Effector memory CD8-positive, alpha-beta T cell (primary cell): ENCODE measurements at regions not wholly inside any gene's neighbourhood (a gene's known extent, or its start where the extent isn't known, plus 50 kb on each side); places are given as distances from the start of the nearest gene placed in this dataset.

Experiments
- ATAC-seq: fragments of 150-1000 bp; cut with Tn5 transposase; replicated peaks from 2 replicates; pipeline ENCODE4 v1.10.0; 2021; ENCODE audit warnings: mild to moderate bottlenecking, moderate library complexity
- DNase-seq, 3 experiments: peaks; one replicate each; pipeline ENCODE4 v3.0.0; 2021
- H3K27ac Mint-ChIP-seq, 2 donors: one replicate each; pipeline ENCODE4 v1.8.0; 2022; ENCODE audit warnings: mild to moderate bottlenecking in 2 of 2, mixed read lengths in 2 of 2, moderate library complexity in 2 of 2
- H3K27me3 Mint-ChIP-seq, 2 donors: one replicate each; pipeline ENCODE4 v1.8.0; 2022; ENCODE audit warnings: mixed read lengths in 2 of 2
- H3K36me3 Mint-ChIP-seq: one replicate; pipeline ENCODE4 v1.8.0; 2022; ENCODE audit warnings: mild to moderate bottlenecking, moderate library complexity, mixed read lengths; ENCODE audit not compliant: insufficient read depth
- H3K4me1 Mint-ChIP-seq, 2 donors: one replicate each; pipeline ENCODE4 v1.8.0; 2022; ENCODE audit warnings: low read depth in 2 of 2, mixed read lengths in 2 of 2
- H3K4me3 Mint-ChIP-seq, 2 donors: one replicate each; pipeline ENCODE4 v1.8.0; 2022; ENCODE audit warnings: mild to moderate bottlenecking in 2 of 2, mixed read lengths in 2 of 2, moderate library complexity in 2 of 2
- H3K9me3 Mint-ChIP-seq, 2 donors: one replicate each; pipeline ENCODE4 v1.8.0; 2022; ENCODE audit warnings: mixed read lengths in 2 of 2

DNA sequence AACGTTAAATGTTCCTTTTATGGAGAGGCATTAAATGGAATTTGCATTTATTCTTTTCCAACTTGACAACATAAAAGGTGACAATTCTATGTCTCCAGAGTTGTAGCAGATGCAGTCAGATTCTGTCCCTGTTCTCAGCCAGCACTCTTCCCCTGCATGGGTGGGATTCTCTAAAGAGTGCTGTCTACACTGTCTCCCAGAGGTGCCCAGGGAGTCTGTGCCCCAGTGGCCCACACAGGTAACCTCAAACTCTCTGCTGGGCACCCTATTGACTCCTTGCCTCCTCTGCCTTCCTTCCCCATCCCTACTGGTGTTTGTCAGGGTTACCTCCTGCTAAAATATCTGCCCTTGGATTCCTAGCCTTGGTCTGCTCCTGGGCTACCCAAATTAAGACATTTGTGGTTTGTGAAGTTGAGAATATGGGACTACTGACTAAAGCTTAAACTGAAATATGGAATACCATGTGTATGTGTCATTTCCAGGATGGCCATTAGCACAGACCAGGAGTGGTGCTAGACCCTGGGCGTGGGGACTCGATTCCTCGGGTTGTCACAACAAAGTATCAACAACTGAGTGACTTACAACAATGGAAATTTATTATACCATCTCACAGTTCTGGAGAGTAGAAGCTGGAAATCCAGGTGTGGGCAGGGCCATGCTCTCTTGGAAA lies 284.7 kb downstream of the CDH26 start:
- Mint-ChIP-seq H3K9me3 (no peaks in the 10 kb centered on the region), H3K4me1 (no peaks in the 10 kb centered on the region), H3K4me3 (no peak overlapping the region), H3K27me3 (peaks cover 0 to 21% of the 10 kb centered on the region in 2 donors), H3K36me3 (peaks cover 3% of the 10 kb centered on the region), H3K27ac (no peak overlapping the region)
- ATAC-seq (no peak), DNase-seq (no peak)

DNA sequence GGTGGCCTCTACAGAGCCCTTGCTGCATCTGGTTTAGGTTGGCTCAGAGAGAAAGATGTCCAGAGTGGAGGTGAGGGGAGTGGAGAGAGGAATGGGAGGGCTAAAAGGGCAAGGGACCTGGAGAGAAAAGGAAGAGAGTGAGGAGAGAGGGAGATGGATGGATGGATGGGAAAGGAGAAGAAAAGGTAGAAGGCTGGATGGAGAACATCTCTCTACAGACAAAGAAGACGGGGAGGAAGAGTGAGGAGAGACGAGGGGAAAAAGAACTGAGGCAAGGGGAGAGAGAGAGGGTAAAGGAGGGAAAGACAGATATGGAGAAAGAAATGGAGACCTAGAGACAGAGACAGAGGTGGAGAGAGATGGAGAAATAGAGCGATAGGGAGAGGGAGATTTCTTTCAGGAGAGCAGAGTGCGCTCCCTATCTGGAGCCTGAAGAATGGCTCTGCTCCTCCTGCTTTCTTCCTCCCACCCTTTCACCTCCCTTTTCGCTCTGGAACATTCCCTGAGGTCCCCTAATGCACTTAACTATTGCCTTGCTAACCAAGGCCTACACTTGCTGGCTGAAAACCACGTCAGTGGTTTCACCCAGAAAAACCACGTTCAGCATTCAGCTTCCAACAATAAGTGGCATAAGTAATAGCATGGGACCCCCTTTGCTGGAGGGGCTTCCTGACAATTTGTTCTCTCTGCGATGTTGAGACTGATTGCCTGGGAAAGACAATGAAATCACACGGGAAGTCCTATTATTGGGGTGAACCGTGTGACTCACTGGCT lies 286.3 kb downstream of the CDH26 start:
- H3K36me3 Mint-ChIP-seq = peaks cover 3% of the 10 kb centered on the region
- peaks cover 0 to 7% of the 10 kb centered on the region in 2 donors for H3K27me3 Mint-ChIP-seq
- ATAC-seq (no peak), DNase-seq (no peak)
- H3K9me3 Mint-ChIP-seq = no peaks in the 10 kb centered on the region
- no peak overlapping the region for H3K27ac Mint-ChIP-seq
- no peaks in the 10 kb centered on the region for H3K4me1 Mint-ChIP-seq
- no peak overlapping the region for H3K4me3 Mint-ChIP-seq

DNA sequence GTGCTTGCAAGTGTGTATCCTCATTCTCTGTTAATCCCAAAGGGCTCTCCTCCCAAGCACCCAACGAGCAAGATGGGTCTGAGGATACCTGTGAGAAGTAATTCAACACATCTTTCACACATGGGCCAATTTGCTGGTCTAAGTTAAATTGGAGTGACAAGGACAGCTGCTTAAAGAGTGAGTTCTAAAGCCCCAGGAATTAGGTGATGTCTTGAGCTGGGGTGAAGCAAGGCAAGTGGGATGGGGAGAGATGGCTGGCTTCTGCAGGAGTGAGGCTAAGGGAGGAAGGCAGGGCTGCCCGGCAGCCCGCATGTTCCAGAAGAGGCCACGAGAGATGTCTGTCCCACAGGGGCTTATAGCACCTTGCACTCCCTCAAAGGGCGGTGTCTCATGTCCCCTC lies 288.5 kb downstream of the CDH26 start:
- no peak for DNase-seq
- no peak for ATAC-seq
- Mint-ChIP-seq H3K4me3 (no peak overlapping the region), H3K9me3 (no peaks in the 10 kb centered on the region), H3K36me3 (peaks cover 3% of the 10 kb centered on the region), H3K4me1 (no peaks in the 10 kb centered on the region), H3K27ac (no peak overlapping the region), H3K27me3 (peaks cover 0 to 13% of the 10 kb centered on the region in 2 donors)

DNA sequence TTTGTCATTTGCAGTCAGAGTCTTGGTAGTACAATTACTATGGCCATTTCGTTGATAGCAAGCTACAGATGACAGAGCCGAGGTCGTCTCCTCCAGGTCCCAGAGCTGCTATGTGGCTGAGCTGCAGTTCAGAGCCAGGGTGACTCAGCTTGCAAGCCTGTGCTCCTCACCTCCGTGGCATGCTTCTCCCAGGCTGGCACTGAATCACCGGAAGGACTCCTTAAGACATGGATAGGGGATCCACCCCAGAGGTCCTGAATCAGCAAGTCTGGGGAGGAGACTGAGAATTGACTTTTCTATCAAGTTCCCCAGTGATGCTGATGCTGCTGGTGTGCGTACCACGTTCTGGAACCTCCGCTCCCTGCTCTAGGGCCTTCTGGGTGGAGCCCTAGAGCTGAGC lies 291.2 kb downstream of the CDH26 start:
- Mint-ChIP-seq H3K27me3 (peaks cover 0 to 13% of the 10 kb centered on the region in 2 donors), H3K4me1 (no peaks in the 10 kb centered on the region), H3K36me3 (peaks cover 3% of the 10 kb centered on the region), H3K27ac (no peak overlapping the region), H3K4me3 (no peak overlapping the region), H3K9me3 (no peaks in the 10 kb centered on the region)
- DNase-seq (no peak), ATAC-seq (no peak)

DNA sequence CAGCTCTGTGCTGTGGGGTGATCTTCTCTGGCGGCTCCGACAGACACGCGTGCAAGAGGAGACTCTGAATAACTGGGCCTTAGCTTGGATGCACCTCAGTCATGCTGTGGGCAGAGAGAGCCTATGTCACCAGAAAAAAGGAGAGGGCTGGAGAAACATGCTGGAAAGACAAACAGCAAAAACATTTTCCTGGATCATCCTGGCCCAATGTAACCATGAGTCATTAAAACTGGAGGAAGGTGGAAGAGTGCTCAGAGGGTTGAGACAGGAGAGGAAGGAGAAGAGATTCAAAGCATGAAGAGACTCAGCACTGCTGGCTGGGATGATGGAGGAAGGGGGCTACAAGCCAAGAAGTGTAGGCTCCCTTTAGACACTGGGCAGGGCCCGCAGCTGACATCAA lies 292.0 kb downstream of the CDH26 start:
- DNase-seq = no peak
- peaks cover 0 to 13% of the 10 kb centered on the region in 2 donors for H3K27me3 Mint-ChIP-seq
- peaks cover 3% of the 10 kb centered on the region for H3K36me3 Mint-ChIP-seq
- H3K4me1 Mint-ChIP-seq = no peaks in the 10 kb centered on the region
- H3K27ac Mint-ChIP-seq = no peak overlapping the region
- H3K4me3 Mint-ChIP-seq = no peak overlapping the region
- no peak for ATAC-seq
- no peaks in the 10 kb centered on the region for H3K9me3 Mint-ChIP-seq

DNA sequence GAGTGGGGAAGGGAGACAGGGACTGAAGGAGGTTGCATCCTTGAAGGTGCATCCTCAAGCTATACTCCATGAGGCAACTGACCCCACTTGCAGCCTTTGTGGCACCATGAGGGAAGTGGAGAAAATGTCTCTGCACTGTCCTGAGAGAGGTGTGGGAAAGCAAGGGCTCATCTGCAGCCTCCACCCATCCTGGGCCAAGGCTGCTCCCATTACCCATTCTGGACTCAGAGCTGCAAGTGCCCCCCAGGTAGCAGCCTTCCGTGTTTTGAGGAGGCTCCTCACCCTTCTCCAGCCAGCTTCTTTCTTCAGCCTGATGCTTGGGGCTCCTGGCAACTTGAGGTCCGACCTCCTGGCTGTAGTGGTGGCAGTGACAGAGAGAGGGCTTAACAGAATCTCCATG lies 294.6 kb downstream of the CDH26 start:
- no peak for ATAC-seq
- Mint-ChIP-seq H3K27me3 (peaks cover 0 to 22% of the 10 kb centered on the region in 2 donors), H3K4me3 (no peak overlapping the region), H3K36me3 (no peaks in the 10 kb centered on the region), H3K9me3 (no peaks in the 10 kb centered on the region), H3K27ac (no peak overlapping the region), H3K4me1 (no peaks in the 10 kb centered on the region)
- no peak for DNase-seq

DNA sequence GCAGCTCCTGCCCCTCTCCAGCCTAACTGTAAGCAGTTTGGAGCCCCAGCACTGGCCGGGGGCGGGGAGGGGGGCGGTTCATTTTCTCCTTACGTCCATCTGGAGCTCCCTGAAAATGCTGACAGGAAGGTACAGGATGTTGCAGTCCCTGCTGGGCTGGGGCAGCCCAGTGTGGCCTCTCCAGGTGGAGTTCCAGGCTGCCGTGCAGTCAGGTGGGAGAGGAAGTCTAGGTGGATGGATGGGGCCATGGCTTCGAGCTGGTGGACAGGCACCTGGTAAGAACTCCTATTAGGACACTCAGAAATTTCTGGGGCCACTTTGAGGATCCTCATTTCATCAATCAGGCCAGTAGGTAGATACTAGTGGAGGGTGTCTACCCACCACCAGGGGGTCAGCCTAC lies 295.2 kb downstream of the CDH26 start:
- no peak for ATAC-seq
- no peak overlapping the region for H3K4me3 Mint-ChIP-seq
- no peak overlapping the region for H3K27ac Mint-ChIP-seq
- no peak for DNase-seq
- peaks cover 0 to 22% of the 10 kb centered on the region in 2 donors for H3K27me3 Mint-ChIP-seq
- no peaks in the 10 kb centered on the region for H3K4me1 Mint-ChIP-seq
- no peaks in the 10 kb centered on the region for H3K36me3 Mint-ChIP-seq
- H3K9me3 Mint-ChIP-seq = no peaks in the 10 kb centered on the region

DNA sequence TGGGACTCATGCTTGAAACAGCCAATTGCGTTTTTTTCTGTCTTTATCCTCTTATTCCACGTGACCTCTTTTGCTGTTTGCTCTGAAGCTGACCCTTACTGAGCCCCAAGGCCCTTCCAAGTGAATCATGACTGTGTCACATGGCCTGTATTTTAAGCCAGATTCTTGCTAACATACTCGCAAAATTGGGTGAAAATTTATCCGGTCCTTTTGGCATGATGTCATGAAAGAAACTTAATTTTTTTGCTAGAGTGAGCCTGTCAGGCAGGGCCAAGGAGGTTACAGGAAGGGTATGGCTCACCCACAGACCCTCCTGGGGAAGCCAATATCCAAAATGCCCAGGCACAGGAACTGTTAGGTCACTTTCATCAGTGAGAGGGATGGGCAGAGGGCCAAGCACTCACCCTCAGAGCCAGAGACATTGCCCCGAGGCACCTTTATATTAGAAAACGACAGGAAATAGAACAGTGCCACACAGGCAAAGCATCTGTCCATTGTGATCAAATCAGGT lies 296.7 kb downstream of the CDH26 start:
- no peaks in the 10 kb centered on the region for H3K9me3 Mint-ChIP-seq
- no peaks in the 10 kb centered on the region for H3K4me1 Mint-ChIP-seq
- ATAC-seq (no peak), DNase-seq (no peak)
- no peaks in the 10 kb centered on the region for H3K36me3 Mint-ChIP-seq
- peaks cover 0 to 16% of the 10 kb centered on the region in 2 donors for H3K27me3 Mint-ChIP-seq
- no peak overlapping the region for H3K4me3 Mint-ChIP-seq
- peak overlapping the region; percentile 23 to 35 for H3K27ac Mint-ChIP-seq

DNA sequence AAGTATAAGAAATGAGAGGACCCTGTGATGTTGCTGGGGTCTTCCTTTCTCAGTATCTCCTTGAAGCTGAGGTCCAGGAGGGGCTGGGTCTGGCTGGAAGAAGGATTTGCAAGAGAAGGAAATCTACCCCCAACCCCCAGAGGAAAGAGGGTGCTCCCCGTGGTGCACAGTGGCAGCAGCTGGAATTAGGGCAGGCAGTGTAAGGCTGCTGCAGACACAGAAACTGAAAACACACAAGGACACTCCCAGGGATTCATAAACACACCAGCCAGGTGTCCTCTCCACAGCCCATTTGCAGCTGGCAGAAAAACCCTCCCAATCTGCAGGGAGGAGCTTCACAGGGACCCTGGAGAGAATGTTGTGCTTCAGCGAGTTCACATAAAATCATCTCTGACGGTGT lies 297.2 kb downstream of the CDH26 start:
- Mint-ChIP-seq H3K36me3 (no peaks in the 10 kb centered on the region), H3K4me3 (no peak overlapping the region), H3K4me1 (no peaks in the 10 kb centered on the region), H3K27me3 (peaks cover 0 to 12% of the 10 kb centered on the region in 2 donors), H3K27ac (peak overlapping the region; percentile 23 to 35), H3K9me3 (no peaks in the 10 kb centered on the region)
- no peak for ATAC-seq
- no peak for DNase-seq

DNA sequence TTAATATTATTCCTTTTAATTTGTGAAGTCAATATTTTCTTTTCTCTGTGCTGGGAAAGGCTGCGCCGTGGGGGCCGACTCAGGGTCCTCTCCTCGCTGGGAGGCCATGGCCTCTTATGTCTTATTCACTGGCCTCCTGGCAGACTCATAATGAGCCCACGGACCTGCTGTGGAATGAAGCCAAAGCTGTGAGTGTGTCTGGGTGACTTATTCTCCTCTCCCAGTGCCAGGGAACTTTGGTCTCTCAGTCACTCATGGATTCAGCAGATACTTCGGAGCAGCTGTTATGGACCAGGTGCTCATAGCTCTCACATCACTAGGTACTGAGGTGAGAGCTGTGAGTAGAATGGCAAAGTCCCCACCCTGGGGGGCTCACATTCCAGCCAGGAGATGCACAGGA lies 297.6 kb downstream of the CDH26 start:
- H3K4me3 Mint-ChIP-seq = no peak overlapping the region
- H3K27ac Mint-ChIP-seq = no peak overlapping the region
- no peaks in the 10 kb centered on the region for H3K9me3 Mint-ChIP-seq

DNA sequence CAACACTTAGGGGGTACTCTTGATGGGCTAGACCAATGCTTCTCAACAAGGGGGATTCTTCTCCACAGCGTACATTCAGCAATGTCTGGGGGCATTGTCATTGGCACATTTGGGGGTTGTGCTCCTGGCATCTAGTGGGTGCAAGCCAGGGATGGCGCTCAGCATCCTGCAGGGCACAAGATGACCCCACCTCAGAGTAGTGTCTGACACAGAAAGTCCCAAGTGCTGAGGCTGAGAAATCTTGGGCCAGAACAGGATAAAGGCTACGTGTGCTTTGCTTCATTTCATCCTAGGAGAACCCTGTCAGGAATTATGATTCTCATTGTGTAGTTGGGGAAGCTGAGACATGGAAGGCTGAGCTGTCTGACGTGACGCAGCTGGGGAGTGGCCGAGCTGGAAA lies 298.6 kb downstream of the CDH26 start:
- Mint-ChIP-seq H3K27me3 (peaks cover 0 to 9% of the 10 kb centered on the region in 2 donors), H3K36me3 (no peaks in the 10 kb centered on the region), H3K4me3 (no peak overlapping the region), H3K4me1 (no peaks in the 10 kb centered on the region), H3K9me3 (no peaks in the 10 kb centered on the region), H3K27ac (no peak overlapping the region)
- no peak for ATAC-seq
- DNase-seq = no peak

More for the DNA sequence above, 297.6 kb downstream of the CDH26 start:
- no peaks in the 10 kb centered on the region for H3K36me3 Mint-ChIP-seq
- DNase-seq (no peak), ATAC-seq (no peak)
- no peaks in the 10 kb centered on the region for H3K4me1 Mint-ChIP-seq
- peaks cover 0 to 9% of the 10 kb centered on the region in 2 donors for H3K27me3 Mint-ChIP-seq

DNA sequence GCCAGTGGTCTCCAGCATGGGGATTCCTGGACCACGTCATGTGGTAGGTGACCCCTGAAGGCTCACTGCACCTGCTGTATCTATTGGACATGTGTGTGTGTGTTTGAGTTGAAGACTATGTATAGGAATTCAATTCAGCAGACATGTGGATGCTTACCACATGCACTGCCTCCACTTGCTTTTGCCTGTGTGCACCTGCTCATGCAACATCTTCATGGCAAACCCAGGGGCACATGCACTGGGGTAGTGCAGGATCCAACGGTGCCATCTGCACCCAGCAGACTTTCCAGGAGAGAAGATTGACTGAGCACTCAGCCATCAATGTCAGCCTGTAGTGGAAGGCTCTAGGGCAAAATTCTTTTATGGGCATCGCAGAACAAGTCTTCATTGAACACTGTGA lies 299.4 kb downstream of the CDH26 start:
- no peaks in the 10 kb centered on the region for H3K36me3 Mint-ChIP-seq
- no peak overlapping the region for H3K27ac Mint-ChIP-seq
- no peaks in the 10 kb centered on the region for H3K9me3 Mint-ChIP-seq
- ATAC-seq (no peak), DNase-seq (no peak)
- no peak overlapping the region for H3K4me3 Mint-ChIP-seq
- H3K4me1 Mint-ChIP-seq = no peaks in the 10 kb centered on the region
- H3K27me3 Mint-ChIP-seq = peaks cover 0 to 9% of the 10 kb centered on the region in 2 donors

DNA sequence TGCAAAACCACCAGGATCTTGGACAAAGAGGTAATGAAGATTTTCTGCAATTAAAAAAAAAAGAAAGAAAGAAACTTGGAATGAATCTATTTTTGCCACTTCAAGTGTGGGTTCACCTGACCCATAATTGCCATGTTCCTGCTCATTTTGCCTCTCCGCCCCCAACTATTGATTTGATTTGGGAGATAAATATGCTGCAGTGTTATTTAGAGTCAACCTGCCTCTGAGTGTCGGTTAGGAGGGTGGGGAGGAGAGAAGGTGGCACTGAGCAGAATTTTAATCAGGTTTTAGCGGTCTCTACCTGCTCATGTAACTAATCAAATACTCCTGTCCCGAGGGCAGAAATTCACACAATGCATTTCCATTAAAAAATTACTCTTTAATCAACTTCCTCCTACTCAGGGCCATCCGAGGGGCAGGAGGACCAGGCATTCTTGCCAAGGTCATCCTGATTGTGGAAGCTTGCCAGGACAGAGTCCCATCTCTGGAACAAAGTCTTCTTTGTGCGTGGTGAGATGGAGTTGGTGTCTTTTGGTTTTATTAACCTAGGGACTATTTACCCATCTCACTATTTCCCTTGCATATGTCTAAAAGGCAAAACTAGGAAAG lies 300.1 kb downstream of the CDH26 start:
- DNase-seq (no peak), ATAC-seq (no peak)
- Mint-ChIP-seq H3K4me3 (no peak overlapping the region), H3K4me1 (no peaks in the 10 kb centered on the region), H3K27me3 (peaks cover 0 to 9% of the 10 kb centered on the region in 2 donors), H3K27ac (no peak overlapping the region), H3K36me3 (no peaks in the 10 kb centered on the region), H3K9me3 (no peaks in the 10 kb centered on the region)

DNA sequence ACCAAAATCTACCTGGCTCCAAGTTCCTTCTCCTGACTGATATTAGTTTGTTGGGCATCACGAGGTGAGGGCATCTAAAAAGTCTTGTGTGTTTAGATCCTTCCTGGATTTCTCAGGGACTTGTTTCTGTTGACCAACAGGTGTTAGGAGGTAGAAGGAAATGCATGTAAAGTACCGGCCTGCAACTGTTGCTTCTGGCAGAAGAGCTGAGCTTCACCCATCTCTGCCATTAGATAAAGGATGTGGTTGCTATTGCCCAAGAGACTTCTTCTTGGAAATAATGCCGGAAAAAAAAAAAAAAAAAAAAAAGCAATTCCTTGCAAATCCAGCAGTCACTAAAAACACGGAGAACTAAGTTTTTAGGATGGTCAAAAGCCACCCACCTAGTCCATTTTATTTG lies 303.1 kb downstream of the CDH26 start:
- H3K4me1 Mint-ChIP-seq = peaks cover 0 to 2% of the 10 kb centered on the region in 2 donors
- H3K9me3 Mint-ChIP-seq = no peaks in the 10 kb centered on the region
- no peaks in the 10 kb centered on the region for H3K36me3 Mint-ChIP-seq
- ATAC-seq = no peak
- H3K4me3 Mint-ChIP-seq = no peak overlapping the region
- no peak for DNase-seq
- no peak overlapping the region for H3K27ac Mint-ChIP-seq
- H3K27me3 Mint-ChIP-seq = peaks cover 0 to 12% of the 10 kb centered on the region in 2 donors
